ENCODE measurements at regions not wholly inside any gene's neighbourhood (a gene's known extent, or its start where the extent isn't known, plus 50 kb on each side); places are given as distances from the start of the nearest gene placed in this dataset.

DNA sequence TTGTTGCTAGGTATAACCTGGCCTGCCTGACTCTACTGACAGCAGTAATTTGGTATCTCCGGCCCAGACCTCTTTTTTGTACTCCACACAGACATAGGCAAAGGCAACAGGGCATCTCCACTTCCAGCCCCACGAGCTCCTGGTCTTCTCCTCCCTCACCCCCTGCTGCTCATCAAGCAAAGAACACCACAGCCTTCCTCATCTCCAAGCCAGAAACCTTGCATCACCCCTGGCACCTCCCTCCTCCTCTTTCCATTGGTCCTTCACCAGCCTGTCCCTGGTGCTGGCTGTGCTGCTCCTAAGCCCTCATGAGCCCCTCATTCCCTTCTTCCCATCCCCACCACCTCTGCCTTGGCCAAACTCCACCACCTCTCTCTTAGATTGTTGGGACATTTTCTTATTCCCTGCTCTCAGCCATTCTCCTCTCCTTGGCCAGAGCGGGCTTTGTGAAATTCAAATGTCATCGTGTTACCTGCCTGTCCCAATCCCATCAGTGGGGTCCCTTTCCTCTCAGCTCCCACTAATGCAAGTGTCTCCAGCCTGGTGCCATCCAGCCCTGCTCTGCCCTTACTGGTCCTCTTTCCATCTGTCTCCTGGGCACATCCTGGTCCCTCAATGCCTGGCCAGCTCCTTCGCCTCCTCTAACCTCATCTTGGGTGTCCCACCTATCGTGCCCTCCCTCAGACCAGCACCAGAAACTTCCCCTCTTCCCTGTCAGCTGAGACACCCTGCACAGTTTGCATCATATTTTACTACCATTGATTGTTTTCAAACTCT lies 77.4 kb downstream of the INHBB start:
- TF ChIP-seq EZH2phosphoT487 (IDR thresholded peaks at IDR 0.05; ENCODE audit: unreplicated experiment) (no peak), EZH2 (IDR thresholded peaks at IDR 0.05; ENCODE audit: low read depth, unreplicated experiment) (no peak), CREB1 (CRISPR knock-in tag; IDR thresholded peaks at IDR 0.05; ENCODE audit: low read depth) (no peak), JUNB (IDR thresholded peaks at IDR 0.05; ENCODE audit: unreplicated experiment) (no peak), POLR2AphosphoS5 (IDR thresholded peaks at IDR 0.05; ENCODE audit: low read depth) (no peak), STAT1 (IDR thresholded peaks at IDR 0.05; ENCODE audit: unreplicated experiment) (no peak), NANOG (IDR thresholded peaks at IDR 0.05; ENCODE audit: borderline replicate concordance) (no peak), ZNF331 (CRISPR knock-in tag; IDR thresholded peaks at IDR 0.05; ENCODE audit: low read depth) (no peak)
- TF ChIP-seq, protein P1, sequence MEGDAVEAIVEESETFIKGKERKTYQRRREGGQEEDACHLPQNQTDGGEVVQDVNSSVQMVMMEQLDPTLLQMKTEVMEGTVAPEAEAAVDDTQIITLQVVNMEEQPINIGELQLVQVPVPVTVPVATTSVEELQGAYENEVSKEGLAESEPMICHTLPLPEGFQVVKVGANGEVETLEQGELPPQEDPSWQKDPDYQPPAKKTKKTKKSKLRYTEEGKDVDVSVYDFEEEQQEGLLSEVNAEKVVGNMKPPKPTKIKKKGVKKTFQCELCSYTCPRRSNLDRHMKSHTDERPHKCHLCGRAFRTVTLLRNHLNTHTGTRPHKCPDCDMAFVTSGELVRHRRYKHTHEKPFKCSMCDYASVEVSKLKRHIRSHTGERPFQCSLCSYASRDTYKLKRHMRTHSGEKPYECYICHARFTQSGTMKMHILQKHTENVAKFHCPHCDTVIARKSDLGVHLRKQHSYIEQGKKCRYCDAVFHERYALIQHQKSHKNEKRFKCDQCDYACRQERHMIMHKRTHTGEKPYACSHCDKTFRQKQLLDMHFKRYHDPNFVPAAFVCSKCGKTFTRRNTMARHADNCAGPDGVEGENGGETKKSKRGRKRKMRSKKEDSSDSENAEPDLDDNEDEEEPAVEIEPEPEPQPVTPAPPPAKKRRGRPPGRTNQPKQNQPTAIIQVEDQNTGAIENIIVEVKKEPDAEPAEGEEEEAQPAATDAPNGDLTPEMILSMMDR (conservative IDR thresholded peaks at IDR 0.05; ENCODE audit: low read depth in 2 of 2), result no peak
- TF ChIP-seq, protein P2, sequence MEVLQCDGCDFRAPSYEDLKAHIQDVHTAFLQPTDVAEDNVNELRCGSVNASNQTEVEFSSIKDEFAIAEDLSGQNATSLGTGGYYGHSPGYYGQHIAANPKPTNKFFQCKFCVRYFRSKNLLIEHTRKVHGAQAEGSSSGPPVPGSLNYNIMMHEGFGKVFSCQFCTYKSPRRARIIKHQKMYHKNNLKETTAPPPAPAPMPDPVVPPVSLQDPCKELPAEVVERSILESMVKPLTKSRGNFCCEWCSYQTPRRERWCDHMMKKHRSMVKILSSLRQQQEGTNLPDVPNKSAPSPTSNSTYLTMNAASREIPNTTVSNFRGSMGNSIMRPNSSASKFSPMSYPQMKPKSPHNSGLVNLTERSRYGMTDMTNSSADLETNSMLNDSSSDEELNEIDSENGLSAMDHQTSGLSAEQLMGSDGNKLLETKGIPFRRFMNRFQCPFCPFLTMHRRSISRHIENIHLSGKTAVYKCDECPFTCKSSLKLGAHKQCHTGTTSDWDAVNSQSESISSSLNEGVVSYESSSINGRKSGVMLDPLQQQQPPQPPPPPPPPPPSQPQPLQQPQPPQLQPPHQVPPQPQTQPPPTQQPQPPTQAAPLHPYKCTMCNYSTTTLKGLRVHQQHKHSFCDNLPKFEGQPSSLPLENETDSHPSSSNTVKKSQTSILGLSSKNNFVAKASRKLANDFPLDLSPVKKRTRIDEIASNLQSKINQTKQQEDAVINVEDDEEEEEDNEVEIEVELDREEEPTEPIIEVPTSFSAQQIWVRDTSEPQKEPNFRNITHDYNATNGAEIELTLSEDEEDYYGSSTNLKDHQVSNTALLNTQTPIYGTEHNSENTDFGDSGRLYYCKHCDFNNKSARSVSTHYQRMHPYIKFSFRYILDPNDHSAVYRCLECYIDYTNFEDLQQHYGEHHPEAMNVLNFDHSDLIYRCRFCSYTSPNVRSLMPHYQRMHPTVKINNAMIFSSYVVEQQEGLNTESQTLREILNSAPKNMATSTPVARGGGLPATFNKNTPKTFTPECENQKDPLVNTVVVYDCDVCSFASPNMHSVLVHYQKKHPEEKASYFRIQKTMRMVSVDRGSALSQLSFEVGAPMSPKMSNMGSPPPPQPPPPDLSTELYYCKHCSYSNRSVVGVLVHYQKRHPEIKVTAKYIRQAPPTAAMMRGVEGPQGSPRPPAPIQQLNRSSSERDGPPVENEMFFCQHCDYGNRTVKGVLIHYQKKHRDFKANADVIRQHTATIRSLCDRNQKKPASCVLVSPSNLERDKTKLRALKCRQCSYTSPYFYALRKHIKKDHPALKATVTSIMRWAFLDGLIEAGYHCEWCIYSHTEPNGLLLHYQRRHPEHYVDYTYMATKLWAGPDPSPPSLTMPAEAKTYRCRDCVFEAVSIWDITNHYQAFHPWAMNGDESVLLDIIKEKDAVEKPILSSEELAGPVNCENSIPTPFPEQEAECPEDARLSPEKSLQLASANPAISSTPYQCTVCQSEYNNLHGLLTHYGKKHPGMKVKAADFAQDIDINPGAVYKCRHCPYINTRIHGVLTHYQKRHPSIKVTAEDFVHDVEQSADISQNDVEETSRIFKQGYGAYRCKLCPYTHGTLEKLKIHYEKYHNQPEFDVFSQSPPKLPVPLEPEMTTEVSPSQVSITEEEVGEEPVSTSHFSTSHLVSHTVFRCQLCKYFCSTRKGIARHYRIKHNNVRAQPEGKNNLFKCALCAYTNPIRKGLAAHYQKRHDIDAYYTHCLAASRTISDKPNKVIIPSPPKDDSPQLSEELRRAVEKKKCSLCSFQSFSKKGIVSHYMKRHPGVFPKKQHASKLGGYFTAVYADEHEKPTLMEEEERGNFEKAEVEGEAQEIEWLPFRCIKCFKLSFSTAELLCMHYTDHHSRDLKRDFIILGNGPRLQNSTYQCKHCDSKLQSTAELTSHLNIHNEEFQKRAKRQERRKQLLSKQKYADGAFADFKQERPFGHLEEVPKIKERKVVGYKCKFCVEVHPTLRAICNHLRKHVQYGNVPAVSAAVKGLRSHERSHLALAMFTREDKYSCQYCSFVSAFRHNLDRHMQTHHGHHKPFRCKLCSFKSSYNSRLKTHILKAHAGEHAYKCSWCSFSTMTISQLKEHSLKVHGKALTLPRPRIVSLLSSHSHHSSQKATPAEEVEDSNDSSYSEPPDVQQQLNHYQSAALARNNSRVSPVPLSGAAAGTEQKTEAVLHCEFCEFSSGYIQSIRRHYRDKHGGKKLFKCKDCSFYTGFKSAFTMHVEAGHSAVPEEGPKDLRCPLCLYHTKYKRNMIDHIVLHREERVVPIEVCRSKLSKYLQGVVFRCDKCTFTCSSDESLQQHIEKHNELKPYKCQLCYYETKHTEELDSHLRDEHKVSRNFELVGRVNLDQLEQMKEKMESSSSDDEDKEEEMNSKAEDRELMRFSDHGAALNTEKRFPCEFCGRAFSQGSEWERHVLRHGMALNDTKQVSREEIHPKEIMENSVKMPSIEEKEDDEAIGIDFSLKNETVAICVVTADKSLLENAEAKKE (CRISPR knock-in tag; IDR thresholded peaks at IDR 0.05), result no peak
- TF ChIP-seq, protein P3, sequence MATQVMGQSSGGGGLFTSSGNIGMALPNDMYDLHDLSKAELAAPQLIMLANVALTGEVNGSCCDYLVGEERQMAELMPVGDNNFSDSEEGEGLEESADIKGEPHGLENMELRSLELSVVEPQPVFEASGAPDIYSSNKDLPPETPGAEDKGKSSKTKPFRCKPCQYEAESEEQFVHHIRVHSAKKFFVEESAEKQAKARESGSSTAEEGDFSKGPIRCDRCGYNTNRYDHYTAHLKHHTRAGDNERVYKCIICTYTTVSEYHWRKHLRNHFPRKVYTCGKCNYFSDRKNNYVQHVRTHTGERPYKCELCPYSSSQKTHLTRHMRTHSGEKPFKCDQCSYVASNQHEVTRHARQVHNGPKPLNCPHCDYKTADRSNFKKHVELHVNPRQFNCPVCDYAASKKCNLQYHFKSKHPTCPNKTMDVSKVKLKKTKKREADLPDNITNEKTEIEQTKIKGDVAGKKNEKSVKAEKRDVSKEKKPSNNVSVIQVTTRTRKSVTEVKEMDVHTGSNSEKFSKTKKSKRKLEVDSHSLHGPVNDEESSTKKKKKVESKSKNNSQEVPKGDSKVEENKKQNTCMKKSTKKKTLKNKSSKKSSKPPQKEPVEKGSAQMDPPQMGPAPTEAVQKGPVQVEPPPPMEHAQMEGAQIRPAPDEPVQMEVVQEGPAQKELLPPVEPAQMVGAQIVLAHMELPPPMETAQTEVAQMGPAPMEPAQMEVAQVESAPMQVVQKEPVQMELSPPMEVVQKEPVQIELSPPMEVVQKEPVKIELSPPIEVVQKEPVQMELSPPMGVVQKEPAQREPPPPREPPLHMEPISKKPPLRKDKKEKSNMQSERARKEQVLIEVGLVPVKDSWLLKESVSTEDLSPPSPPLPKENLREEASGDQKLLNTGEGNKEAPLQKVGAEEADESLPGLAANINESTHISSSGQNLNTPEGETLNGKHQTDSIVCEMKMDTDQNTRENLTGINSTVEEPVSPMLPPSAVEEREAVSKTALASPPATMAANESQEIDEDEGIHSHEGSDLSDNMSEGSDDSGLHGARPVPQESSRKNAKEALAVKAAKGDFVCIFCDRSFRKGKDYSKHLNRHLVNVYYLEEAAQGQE (IDR thresholded peaks at IDR 0.05; ENCODE audit: unreplicated experiment), result no peak
